Renal pelvis (tissue), 1 donor: ENCODE measurements at regions not wholly inside any gene's neighbourhood (a gene's known extent, or its start where the extent isn't known, plus 50 kb on each side); places are given as distances from the start of the nearest gene placed in this dataset.
"Not testable (repeated sequence)": the region's sequence is repeated elsewhere in the genome, so short reads cannot be mapped to it uniquely, and the experiment has no call there.

Source experiments
- DNase-seq: peaks from one replicate; pipeline ENCODE4 v3.0.0-alpha.2; 2013

DNA sequence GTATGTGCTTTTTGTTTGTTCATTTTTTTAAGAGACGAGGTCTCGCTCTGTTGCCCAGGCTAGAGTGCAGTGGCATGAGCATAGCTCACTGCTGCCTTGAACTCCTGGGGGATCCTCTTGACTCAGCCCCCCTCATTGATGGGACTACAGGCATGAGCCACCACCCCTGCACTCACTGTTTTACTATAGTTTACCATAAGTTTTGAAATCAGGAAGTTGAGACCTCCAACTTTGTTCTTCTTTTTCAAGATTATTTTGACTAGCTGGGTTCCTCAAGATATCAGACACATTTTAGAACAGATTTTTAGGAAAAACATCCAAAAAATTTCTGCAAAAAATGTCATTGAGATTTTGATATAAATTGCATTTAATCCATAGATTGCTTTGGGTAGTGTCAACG, 120.4 kb upstream of the FGGY start:
- no peak for DNase-seq

DNA sequence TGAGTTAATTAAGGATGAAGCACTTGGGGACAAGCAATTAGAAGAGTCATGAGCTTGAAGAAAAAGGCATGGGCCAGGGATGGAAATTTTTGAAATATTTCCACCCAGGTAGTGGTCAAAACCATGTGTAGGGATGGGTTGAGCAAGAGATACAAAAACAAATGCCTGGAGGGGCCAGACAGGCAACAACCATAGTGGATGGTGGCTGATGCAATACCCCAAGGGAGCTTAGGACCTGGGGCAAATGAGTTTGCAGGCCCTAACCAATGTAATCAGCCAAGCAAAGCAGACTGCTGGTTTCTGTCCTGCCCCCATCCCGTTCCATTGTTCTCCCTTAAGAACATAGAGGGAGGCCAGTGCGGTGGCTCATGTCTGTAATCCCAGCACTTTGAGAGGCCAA, 119.1 kb upstream of the FGGY start:
- no peak for DNase-seq

GRCh38 chr1:59178339-59179187, 118.3 kb upstream of the FGGY start:
- DNase-seq: peak; percentile 73

DNA sequence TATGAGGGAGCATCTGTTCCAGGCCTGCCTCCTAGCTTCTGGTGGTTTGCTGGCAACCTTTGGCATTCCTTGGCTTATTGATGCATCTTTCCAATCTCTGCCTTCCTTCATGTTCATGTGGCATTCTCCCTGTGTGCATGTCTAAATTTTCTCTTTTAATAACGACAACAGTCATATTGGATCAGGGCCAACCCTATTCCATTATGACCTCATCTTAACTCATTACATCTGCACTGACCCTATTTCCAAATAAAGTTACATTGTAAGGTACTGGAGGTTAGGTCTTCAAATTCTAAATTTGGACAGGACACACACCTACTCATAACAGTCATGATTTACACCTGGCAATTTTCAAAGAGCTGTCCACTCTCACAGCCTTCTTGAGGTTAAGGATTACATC, 117.2 kb upstream of the FGGY start:
- DNase-seq: no peak

- no peak for DNase-seq
Measured at GRCh38 chr1:59180735-59181134, 116.2 kb upstream of the FGGY start.

DNA sequence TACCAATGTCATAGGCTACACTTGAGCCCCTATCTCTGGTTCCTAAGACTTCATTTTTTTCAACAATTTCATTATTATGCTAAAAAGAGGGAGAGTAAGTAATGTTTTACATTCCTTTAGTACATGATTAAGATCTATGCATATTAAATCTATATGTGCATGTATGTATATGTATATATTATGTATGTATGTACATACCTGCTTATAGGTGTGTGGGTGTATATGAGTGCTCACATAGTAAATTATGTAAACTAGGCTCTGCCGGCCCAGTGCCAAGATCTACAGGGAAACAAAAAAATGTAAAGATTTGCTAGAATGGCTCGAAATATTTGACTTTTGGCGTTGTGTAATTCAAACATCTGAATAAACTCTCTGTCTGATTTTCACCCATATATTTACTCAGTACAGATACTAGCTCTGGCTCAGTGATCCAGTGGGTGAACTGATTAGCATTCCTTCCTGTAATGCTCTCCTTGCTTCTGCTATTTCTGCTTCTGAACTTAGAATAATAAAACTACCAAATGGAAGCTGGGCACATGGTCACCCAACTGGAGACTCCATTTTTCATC, 113.1 kb upstream of the FGGY start:
- no peak for DNase-seq

DNA sequence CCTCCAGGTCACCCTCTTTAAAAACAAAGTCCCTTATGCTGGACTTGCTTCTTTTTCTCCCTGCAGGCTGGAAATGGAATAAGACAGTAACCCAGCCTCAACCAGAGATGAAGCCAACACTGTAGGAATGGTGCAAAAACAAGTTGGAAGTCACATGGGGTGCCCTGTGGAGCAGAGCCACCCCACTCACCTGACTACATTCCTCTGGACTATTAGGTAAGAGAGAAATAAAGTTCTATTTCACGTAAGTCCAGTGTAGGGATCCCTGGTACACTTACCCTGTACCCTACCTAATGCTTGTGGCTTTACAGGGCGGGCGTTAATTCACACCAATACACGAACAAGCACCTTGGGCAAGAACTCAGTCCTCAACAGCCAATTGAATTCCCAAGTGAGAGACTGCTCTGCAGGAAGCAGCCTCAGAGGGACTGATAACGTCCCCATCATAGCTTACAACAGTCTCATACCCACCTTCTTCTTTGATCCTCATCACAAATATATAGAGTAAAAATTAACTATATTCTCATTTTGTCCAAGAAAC, 112.5 kb upstream of the FGGY start:
- no peak for DNase-seq

GRCh38 chr1:59185163-59185860, 111.6 kb upstream of the FGGY start:
- DNase-seq: no peak

GRCh38 chr1:59186656-59187055, 110.2 kb upstream of the FGGY start:
- no peak for DNase-seq

GRCh38 chr1:59188413-59189213, 108.3 kb upstream of the FGGY start:
- DNase-seq: no peak

DNA sequence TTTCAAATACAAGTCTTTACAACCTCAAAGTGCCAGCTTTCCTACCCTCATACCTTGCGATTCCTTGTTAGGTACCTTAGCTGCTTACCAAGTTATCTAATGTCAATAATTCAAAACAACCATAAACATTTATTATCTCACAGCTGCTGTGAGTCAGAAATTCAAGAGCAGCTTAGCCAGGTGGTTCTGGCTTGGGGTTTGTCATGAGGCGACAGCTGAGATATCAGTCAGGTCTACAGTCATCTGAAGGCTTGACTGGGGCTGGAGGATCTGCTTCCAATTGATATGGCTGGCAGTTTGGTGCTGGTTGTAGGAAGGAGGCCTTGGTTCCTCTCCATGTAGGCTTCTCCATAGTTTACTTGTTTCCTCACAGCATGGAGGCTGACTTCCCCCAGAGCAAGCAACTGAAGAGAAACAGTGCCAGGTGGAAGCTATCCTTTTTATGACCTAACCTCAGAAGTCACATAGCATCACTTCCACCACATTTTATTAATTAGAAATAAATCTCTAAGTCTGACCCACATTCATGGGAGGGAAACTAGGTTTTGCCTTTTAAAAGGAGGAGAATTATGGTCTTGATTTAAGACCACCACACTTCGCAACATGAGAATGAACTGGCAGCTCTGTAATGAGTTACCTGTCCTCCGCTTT, 103.3 kb upstream of the FGGY start:
- peak; percentile 68 for DNase-seq

- DNase-seq: no peak
Measured at GRCh38 chr1:59194621-59195020, 102.3 kb upstream of the FGGY start.

- DNase-seq: no peak
Measured at GRCh38 chr1:59195151-59195550, 101.7 kb upstream of the FGGY start.

- DNase-seq: no peak
Measured at GRCh38 chr1:59198564-59198963, 98.3 kb upstream of the FGGY start.

DNA sequence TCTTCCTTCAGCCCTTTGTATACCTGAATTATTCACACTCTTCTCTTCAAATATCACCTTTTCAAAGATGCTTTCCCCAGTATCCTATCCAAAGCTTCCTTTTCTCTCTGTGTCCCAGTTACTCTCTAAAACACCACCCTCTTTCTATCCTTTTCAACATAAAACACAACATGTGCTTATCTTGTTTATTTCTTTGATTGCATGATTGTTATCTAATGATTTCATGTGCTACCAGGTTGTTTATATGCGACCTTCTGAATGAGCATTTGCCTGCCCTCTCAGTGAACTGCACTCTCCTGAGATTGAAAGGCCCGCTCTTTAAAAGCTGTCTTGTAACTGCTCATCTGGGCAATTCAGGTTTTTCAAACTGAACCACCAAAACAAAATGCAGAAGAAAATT, 97.7 kb upstream of the FGGY start:
- no peak for DNase-seq

- DNase-seq: no peak
Measured at GRCh38 chr1:59199719-59200376, 97.0 kb upstream of the FGGY start.

DNA sequence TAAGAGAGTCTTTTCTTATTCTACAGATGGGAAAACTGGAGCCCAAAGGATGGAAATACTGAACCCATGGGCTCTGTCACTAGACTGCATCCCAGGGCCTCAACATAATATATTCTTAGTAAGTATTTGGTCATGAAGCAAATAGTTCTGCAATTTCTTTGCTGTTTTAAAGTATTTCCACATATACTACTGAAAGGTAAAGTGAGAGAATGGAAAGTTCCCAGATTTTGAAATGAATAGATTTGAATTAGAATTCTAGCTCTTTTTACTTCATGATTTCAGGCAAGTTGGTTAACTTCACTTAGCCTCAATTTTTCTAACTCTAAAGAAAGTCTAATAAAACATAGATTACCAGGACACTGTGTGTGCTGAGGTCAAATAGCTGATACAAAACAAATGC, 95.6 kb upstream of the FGGY start:
- DNase-seq: no peak

DNA sequence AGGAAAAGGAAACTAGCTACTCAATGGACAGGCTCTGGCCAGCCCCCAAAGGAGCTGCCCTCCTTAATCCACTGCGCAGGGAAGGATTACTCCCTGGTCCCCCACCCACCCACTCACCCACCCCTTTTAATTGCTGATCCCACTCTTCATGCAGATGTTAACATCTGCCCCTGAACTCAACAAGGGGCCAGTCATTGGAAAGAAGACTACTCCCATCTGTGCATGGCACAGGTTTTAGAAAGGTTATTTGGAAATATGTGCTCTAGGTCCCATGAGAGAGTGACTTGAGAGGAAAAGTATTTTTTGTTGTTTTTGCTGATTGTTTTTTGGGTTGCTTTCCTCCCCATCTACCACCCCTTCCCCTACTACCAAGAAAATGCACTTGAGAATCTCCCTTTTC, 94.4 kb upstream of the FGGY start:
- DNase-seq: no peak

GRCh38 chr1:59204001-59204400, 92.9 kb upstream of the FGGY start:
- DNase-seq: no peak

DNA sequence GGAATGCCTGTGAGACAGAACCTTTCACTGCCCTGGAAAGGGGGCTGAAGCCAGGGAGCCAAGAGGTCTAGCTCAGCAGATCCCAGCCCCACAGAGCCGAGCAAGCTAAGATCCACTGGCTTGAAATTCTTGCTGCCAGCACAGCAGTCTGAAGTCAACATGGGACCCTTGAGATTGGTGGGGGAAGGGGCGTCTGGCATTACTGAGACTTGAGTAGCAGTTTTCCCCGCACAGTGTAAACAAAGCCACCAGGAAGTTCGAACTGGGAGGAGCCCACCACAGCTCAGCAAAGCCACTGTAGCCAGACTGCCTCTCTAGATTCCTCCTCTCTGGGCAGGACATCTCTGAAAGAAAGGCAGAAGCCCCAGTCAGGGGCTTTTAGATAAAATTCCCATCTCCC, 90.3 kb upstream of the FGGY start:
- DNase-seq: not testable (repeated sequence)

DNA sequence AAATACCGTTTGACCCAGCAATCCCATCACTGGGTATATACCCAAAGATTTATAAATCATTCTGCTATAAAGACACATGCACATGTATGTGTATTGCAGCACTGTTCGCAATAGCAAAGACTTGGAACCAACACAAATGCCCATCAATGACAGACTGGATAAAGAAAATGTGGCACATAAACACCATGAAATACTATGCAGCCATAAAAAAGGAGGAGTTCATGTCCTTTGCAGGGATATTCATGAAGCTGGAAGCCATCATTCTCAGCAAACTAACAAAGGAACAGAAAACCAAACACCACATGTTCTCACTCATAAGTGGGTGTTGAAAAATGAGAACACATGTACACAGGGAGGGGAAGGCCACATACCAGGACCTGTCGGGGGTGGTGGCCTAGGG, 86.5 kb upstream of the FGGY start:
- DNase-seq: not testable (repeated sequence)
